DND-41 (cell line): ENCODE measurements at regions not wholly inside any gene's neighbourhood (a gene's known extent, or its start where the extent isn't known, plus 50 kb on each side); places are given as distances from the start of the nearest gene placed in this dataset.

Experiments
- ATAC-seq: fragments of 200-7000 bp; cut with Tn5 transposase; 3 replicates; pipeline ENCODE4 v1.9.1; 2021; ENCODE audit warnings: low read depth; ENCODE audit not compliant: insufficient read depth
- DNase-seq: peaks from one replicate; pipeline ENCODE4 v3.0.0-alpha.2; 2020
- H2AFZ ChIP-seq: 2 replicates; pipeline ENCODE4 v1.6.0; 2012; ENCODE audit warnings: low read depth, low read length
- H3K27ac ChIP-seq: 2 replicates; pipeline ENCODE4 v1.5.1; 2012; ENCODE audit warnings: low read length, inconsistent platforms
- H3K27me3 ChIP-seq: fragments of 200-600 bp; sonication (generic); 2 replicates; pipeline ENCODE4 v1.6.0; 2012; ENCODE audit warnings: low read length, mild to moderate bottlenecking, inconsistent platforms; ENCODE audit not compliant: insufficient read depth, poor library complexity
- H3K36me3 ChIP-seq: 2 replicates; pipeline ENCODE4 v1.5.1; 2012; ENCODE audit warnings: low read length, inconsistent platforms; ENCODE audit not compliant: insufficient read depth
- H3K4me1 ChIP-seq: 2 replicates; pipeline ENCODE4 v1.5.1; 2012; ENCODE audit warnings: mild to moderate bottlenecking, low read length; ENCODE audit not compliant: insufficient read depth
- H3K4me2 ChIP-seq: 2 replicates; pipeline ENCODE4 v1.6.0; 2012; ENCODE audit warnings: mild to moderate bottlenecking, moderate library complexity, low read length, inconsistent platforms; ENCODE audit not compliant: insufficient read depth
- H3K4me3 ChIP-seq, 2 experiments: fragments of 200-600 bp in 1 of 2; shearing (Covaris generic) in 1 of 2; 2 replicates each; pipeline ENCODE4 v1.5.1; 2012 to 2016; ENCODE audit warnings: inconsistent platforms in 2 of 2, low read length in 2 of 2, mild to moderate bottlenecking in 2 of 2, low read depth in 1 of 2, moderate library complexity in 1 of 2
- H3K79me2 ChIP-seq: 2 replicates; pipeline ENCODE4 v1.6.0; 2012; ENCODE audit warnings: low read length, inconsistent platforms; ENCODE audit not compliant: insufficient read depth
- H3K9ac ChIP-seq: 2 replicates; pipeline ENCODE4 v1.6.0; 2012; ENCODE audit warnings: low read depth, mild to moderate bottlenecking, inconsistent platforms, low read length, moderate library complexity
- H3K9me3 ChIP-seq: 2 replicates; pipeline ENCODE4 v1.5.1; 2012; ENCODE audit warnings: low read length, moderate library complexity, mild to moderate bottlenecking, inconsistent platforms; ENCODE audit not compliant: insufficient read depth, severe bottlenecking
- H4K20me1 ChIP-seq: 2 replicates; pipeline ENCODE4 v1.6.0; 2012; ENCODE audit warnings: low read length; ENCODE audit not compliant: insufficient read depth
- EZH2 ChIP-seq: IDR thresholded peaks from 3 replicates; pipeline ENCODE4 v1.6.1; 2012; ENCODE audit warnings: borderline replicate concordance, low read depth, mild to moderate bottlenecking, moderate library complexity, low read length, inconsistent platforms; ENCODE audit not compliant: severe bottlenecking
- TF ChIP-seq, protein P1 (sequence below): IDR thresholded peaks from 2 replicates; pipeline ENCODE4 v1.5.1; 2012; ENCODE audit warnings: borderline replicate concordance, low read length, moderate library complexity, mild to moderate bottlenecking; ENCODE audit not compliant: poor library complexity, severe bottlenecking; ENCODE audit errors: extremely low read depth

DNA sequence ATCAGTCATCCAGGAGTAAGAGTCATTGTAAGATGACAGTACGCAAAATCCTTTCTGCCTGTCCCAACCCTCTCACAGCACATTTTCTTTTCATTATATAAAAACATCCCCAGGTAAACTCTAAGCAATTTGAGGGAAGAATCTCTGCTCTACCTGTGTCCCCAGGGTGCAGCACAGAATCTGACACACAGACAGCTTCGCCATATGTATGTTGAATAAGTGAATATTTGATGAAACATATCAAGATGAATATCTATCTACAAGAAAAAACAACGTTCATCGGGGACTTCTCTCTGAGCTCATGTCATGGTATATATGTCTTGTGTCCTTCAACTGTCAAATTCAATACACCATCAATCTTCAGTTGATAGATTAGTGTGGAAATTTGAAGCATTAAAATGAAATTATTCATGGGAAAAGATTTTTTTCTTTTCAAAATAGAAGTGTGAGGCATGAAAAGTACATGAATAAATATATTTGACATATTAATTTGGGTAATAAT is 94.5 kb upstream of the KYNU start:
- Histone ChIP-seq H3K36me3 (no peaks in the 10 kb centered on the region), H3K4me3 (no peak overlapping the region), H3K79me2 (no peaks in the 10 kb centered on the region), H3K4me1 (no peaks in the 10 kb centered on the region), H3K9ac (no peak overlapping the region), H3K9me3 (no peaks in the 10 kb centered on the region), H3K27me3 (no peaks in the 10 kb centered on the region), H2AFZ (no peak overlapping the region), H3K27ac (no peak overlapping the region), H4K20me1 (no peaks in the 10 kb centered on the region), H3K4me2 (no peak overlapping the region)
- TF ChIP-seq EZH2 = no peak
- TF ChIP-seq, protein P1, sequence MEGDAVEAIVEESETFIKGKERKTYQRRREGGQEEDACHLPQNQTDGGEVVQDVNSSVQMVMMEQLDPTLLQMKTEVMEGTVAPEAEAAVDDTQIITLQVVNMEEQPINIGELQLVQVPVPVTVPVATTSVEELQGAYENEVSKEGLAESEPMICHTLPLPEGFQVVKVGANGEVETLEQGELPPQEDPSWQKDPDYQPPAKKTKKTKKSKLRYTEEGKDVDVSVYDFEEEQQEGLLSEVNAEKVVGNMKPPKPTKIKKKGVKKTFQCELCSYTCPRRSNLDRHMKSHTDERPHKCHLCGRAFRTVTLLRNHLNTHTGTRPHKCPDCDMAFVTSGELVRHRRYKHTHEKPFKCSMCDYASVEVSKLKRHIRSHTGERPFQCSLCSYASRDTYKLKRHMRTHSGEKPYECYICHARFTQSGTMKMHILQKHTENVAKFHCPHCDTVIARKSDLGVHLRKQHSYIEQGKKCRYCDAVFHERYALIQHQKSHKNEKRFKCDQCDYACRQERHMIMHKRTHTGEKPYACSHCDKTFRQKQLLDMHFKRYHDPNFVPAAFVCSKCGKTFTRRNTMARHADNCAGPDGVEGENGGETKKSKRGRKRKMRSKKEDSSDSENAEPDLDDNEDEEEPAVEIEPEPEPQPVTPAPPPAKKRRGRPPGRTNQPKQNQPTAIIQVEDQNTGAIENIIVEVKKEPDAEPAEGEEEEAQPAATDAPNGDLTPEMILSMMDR = no peak
- DNase-seq (no peak), ATAC-seq (no peak)

DNA sequence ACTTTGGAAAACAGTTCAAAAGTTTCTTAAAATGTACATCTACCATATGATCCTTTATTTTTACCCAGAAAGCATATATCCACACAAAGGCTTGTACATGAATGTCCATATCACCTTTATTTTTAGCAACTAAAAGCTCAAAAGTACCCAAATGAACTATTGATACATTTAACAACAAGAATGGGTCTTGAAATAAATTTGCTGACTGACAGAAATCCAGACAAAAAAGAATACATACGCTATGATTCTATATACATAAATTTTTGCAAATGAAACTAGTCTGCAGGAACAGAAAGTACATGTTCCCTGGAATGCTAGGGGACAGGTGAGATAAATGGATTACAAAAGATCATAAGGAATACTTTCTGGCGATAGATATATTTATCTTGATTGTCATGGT is 96.3 kb upstream of the KYNU start:
- Histone ChIP-seq H3K27ac (no peak overlapping the region), H3K4me1 (no peaks in the 10 kb centered on the region), H3K9ac (no peak overlapping the region), H3K27me3 (no peaks in the 10 kb centered on the region), H3K4me2 (no peak overlapping the region), H4K20me1 (no peaks in the 10 kb centered on the region), H3K9me3 (no peaks in the 10 kb centered on the region), H3K4me3 (no peak overlapping the region), H3K79me2 (no peaks in the 10 kb centered on the region), H3K36me3 (no peaks in the 10 kb centered on the region), H2AFZ (no peak overlapping the region)
- TF ChIP-seq, protein P1 = no peak
- TF ChIP-seq EZH2 = no peak
- ATAC-seq (no peak), DNase-seq (no peak)

GRCh38 chr2:142778289-142778688 is 99.2 kb upstream of the KYNU start:
- TF ChIP-seq EZH2 = no peak
- TF ChIP-seq, protein P1 = no peak
- no peaks in the 10 kb centered on the region for H3K4me1 ChIP-seq
- no peak overlapping the region for H3K9ac ChIP-seq
- H3K4me3 ChIP-seq = no peak overlapping the region
- no peak overlapping the region for H2AFZ ChIP-seq
- no peaks in the 10 kb centered on the region for H4K20me1 ChIP-seq
- no peak for DNase-seq
- no peaks in the 10 kb centered on the region for H3K79me2 ChIP-seq
- H3K36me3 ChIP-seq = no peaks in the 10 kb centered on the region
- no peaks in the 10 kb centered on the region for H3K9me3 ChIP-seq
- H3K4me2 ChIP-seq = no peak overlapping the region
- ATAC-seq = no peak
- no peaks in the 10 kb centered on the region for H3K27me3 ChIP-seq
- no peak overlapping the region for H3K27ac ChIP-seq

DNA sequence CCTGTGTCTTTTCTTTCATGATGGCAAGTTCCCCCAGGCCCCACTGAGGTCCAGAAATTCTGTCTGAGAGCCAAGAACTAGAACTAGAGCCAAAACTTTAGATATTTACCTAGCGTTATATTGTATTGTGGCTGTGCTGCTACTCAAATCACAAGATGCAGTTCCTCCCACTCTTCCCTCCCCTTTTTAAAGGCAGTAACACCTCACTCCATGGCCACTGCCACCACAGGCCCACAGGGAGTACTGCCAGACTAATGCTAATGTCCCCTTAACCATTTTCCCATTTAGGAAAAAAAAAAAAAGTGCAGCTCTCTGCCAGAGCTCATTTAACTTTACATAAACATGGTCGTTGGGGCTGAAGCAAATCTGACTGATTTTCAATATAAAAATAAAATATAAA is 99.7 kb upstream of the KYNU start:
- no peak overlapping the region for H3K9ac ChIP-seq
- no peaks in the 10 kb centered on the region for H3K4me1 ChIP-seq
- no peak for TF ChIP-seq EZH2
- TF ChIP-seq, protein P1 = no peak
- no peak overlapping the region for H2AFZ ChIP-seq
- H3K27me3 ChIP-seq = no peaks in the 10 kb centered on the region
- no peak overlapping the region for H3K4me3 ChIP-seq
- H3K79me2 ChIP-seq = no peaks in the 10 kb centered on the region
- no peaks in the 10 kb centered on the region for H3K9me3 ChIP-seq
- DNase-seq (no peak), ATAC-seq (no peak)
- H3K27ac ChIP-seq = no peak overlapping the region
- H4K20me1 ChIP-seq = no peaks in the 10 kb centered on the region
- H3K36me3 ChIP-seq = no peaks in the 10 kb centered on the region
- H3K4me2 ChIP-seq = no peak overlapping the region
